AG09309 (cell line): ENCODE measurements at regions not wholly inside any gene's neighbourhood (a gene's known extent, or its start where the extent isn't known, plus 50 kb on each side); places are given as distances from the start of the nearest gene placed in this dataset.

Experiments
- DNase-seq: peaks from one replicate; pipeline ENCODE4 v3.0.0-alpha.2; 2010; ENCODE audit warnings: low read depth
- H3K4me3 ChIP-seq: 2 replicates; pipeline ENCODE4 v1.5.1; 2011; ENCODE audit warnings: mild to moderate bottlenecking, low read depth, low read length, moderate library complexity; ENCODE audit not compliant: control insufficient read depth
- CTCF ChIP-seq: IDR thresholded peaks from 2 replicates; pipeline ENCODE4 v1.5.1; 2011; ENCODE audit warnings: mild to moderate bottlenecking, low read depth, low read length, inconsistent platforms; ENCODE audit not compliant: insufficient read depth, control insufficient read depth; ENCODE audit errors: missing control alignments

- DNase-seq, result no peak
- no peak overlapping the region for H3K4me3 ChIP-seq
- TF ChIP-seq CTCF, result no peak
Observed at GRCh38 chr6:139570166-139570565, 195.7 kb upstream of the CITED2 start.

DNA sequence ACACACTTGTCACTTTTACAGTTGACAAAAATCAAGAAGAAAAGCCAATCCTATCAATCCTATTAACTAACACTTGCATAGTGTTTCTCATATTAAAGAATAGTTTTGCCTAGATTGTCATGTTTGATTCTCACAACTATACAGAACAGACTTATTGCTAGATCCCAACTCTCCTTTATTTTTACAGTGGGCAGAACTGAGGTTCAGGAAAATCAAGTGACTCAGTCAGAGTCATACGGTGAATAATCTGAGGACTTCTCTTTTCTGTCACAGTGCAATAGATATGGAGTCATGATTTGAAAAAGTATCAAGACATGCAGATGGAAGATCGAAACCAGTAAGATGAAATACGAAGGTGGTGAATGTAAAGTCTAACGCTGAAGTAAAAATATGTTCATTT, 195.1 kb upstream of the CITED2 start:
- TF ChIP-seq CTCF, result no peak
- peak; percentile 5 for DNase-seq
- no peak overlapping the region for H3K4me3 ChIP-seq

DNA sequence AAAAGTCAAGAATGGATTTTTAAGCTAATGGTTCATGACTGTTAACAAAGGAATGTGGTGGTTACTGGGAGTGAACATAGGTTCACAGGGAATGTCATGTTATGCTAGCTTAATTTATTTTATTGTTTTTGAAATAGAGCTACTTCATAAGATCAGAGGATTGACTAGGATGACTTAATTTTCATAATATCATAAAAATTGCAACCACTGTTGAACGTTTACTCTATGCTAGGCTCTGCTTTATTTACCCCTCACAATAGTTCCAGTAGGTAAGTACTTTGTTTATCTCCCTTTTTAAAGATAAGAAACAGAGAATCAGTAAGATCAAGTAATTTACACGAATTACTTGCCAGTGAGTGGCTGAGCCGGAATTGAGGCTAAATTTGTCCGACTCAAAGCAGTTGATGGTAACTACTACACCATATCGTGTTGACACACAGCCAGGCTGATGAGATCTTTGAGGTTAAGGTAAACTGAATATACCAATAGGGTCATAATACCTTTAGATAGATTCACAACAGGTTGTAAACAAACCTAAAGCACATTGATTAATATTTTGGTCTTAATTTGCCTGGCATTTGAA, 194.6 kb upstream of the CITED2 start:
- peak; percentile 60 for DNase-seq
- TF ChIP-seq CTCF, result no peak
- no peak overlapping the region for H3K4me3 ChIP-seq

- TF ChIP-seq CTCF, result no peak
- no peak overlapping the region for H3K4me3 ChIP-seq
- no peak for DNase-seq
Observed at GRCh38 chr6:139568151-139568955, 193.9 kb upstream of the CITED2 start.

- H3K4me3 ChIP-seq, result no peak overlapping the region
- no peak for TF ChIP-seq CTCF
- DNase-seq, result no peak
Observed at GRCh38 chr6:139567095-139567494, 192.6 kb upstream of the CITED2 start.

DNA sequence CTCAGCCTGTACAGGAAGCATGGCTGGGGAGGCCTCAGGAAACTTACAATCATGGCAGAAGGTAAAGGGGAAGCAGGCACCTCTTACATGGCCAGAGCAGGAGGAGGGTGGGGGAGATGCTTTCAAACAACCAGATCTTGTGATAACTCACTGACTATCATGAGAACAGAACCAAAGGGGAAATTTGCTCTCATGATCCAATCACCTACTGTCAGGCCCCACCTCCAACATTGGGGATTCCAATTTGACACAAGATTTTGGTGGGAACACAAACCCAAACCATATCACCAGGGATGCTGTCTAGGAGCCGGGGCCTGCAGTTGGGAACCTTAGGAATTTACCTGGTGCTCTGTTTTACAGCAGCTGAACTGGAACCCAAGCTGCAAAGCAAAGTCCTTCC, 191.1 kb upstream of the CITED2 start:
- H3K4me3 ChIP-seq, result no peak overlapping the region
- DNase-seq, result no peak
- TF ChIP-seq CTCF, result no peak

GRCh38 chr6:139557547-139557946, 183.1 kb upstream of the CITED2 start:
- H3K4me3 ChIP-seq, result no peak overlapping the region
- TF ChIP-seq CTCF, result no peak
- DNase-seq, result no peak
